ENCODE measurements at regions not wholly inside any gene's neighbourhood (a gene's known extent, or its start where the extent isn't known, plus 50 kb on each side); places are given as distances from the start of the nearest gene placed in this dataset.

GRCh38 chr2:207281436-207281835 lies 115.7 kb upstream of the KLF7 start:
- no peak overlapping the region for H4K8ac ChIP-seq (ENCODE audit: low read depth in 2 of 2, low read length in 2 of 2)
- no peak overlapping the region for H3K23ac ChIP-seq (ENCODE audit: low read depth, low read length)
- no peaks in the 10 kb centered on the region for H3K36me3 ChIP-seq (ENCODE audit: control insufficient read depth, insufficient read depth, low read length)
- H2BK20ac ChIP-seq (ENCODE audit: low read depth, low read length): no peak overlapping the region
- no peak for DNase-seq
- dilution Hi-C loops (cut with HindIII; ENCODE audit: low sequenced_read_pairs, unreplicated experiment): no loop called here
- BruUV-seq (replicated peaks): no TSS peak
- no peaks in the 10 kb centered on the region for H4K20me1 ChIP-seq (ENCODE audit: insufficient read depth, low read length)
- no peak overlapping the region for H2AFZ ChIP-seq (replicated peaks; ENCODE audit: low read length, poor library complexity)
- H2BK5ac ChIP-seq (ENCODE audit: low read depth, low read length, poor library complexity, severe bottlenecking): no peak overlapping the region
- no CpG with 5 or more reads among the region's 6 CpGs for WGBS, 2 experiments (ENCODE audit: extremely low coverage in 2 of 2, insufficient read length in 1 of 2)
- TF ChIP-seq NFE2L2 (IDR thresholded peaks at IDR 0.05; ENCODE audit: low read depth, low read length) (no peak), ELK1 (IDR thresholded peaks at IDR 0.05; ENCODE audit: borderline replicate concordance, low read depth, low read length) (no peak)
- no peaks in the 10 kb centered on the region for H3K79me1 ChIP-seq (ENCODE audit: low read depth in 1 of 2, low read length in 2 of 2)
- no peak overlapping the region for H2AK5ac ChIP-seq (ENCODE audit: low read depth, low read length)
- in situ Hi-C loops (cut with MboI; ENCODE audit: low sequenced_read_pairs): no loop called here
- H3K56ac ChIP-seq (ENCODE audit: extremely low read depth, insufficient read depth, low read length): no peak overlapping the region
- H3K4me2 ChIP-seq (ENCODE audit: low read depth, low read length): no peak overlapping the region
- no peak overlapping the region for H3K18ac ChIP-seq (ENCODE audit: low read depth, low read length)
- no peaks in the 10 kb centered on the region for H3K27me3 ChIP-seq (ENCODE audit: control insufficient read depth, insufficient read depth, low read length)
- no peak overlapping the region for H4K91ac ChIP-seq (ENCODE audit: insufficient read depth, low read depth, low read length)
- no peak overlapping the region for H2BK15ac ChIP-seq (ENCODE audit: low read depth, low read length)
- H3K4me1 ChIP-seq (ENCODE audit: control insufficient read depth, insufficient read depth, low read length): peaks cover 9% of the 10 kb centered on the region
- no peak overlapping the region for H4K5ac ChIP-seq (ENCODE audit: low read depth, low read length)
- no peak for ATAC-seq (ENCODE audit: low read depth)
- no peak overlapping the region for H3K4me3 ChIP-seq (ENCODE audit: insufficient read depth, low read depth, low read length)
- H3K27ac ChIP-seq (ENCODE audit: insufficient read depth, low read length): no peak overlapping the region
- intact Hi-C loops (cut with micrococcal nuclease): no loop called here
- H2AK9ac ChIP-seq (replicated peaks; ENCODE audit: low read depth, low read length, poor library complexity): no peak overlapping the region
- peaks cover 4% of the 10 kb centered on the region; the same call in 1 of the 2 replicates for H3K9me1 ChIP-seq (ENCODE audit: insufficient read depth, low read length)
- no peak overlapping the region for H3K4ac ChIP-seq (ENCODE audit: low read depth, low read length)
- H3K14ac ChIP-seq (replicated peaks; ENCODE audit: low read depth, low read length): no peak overlapping the region
- H3K9me3 ChIP-seq (ENCODE audit: control insufficient read depth, insufficient read depth, low read length): no peaks in the 10 kb centered on the region
- no peak overlapping the region for H3K9ac ChIP-seq (ENCODE audit: low read depth, low read length)
- no peak overlapping the region for H2BK120ac ChIP-seq (ENCODE audit: low read depth, low read length)
- ChIA-PET POLR2A (ENCODE audit: unreplicated experiment) (no interaction called here), CTCF (no interaction called here)

Data from IMR-90 (cell line).